ENCODE measurements at regions not wholly inside any gene's neighbourhood (a gene's known extent, or its start where the extent isn't known, plus 50 kb on each side); places are given as distances from the start of the nearest gene placed in this dataset.

- Histone ChIP-seq H2BK15ac (ENCODE audit: low read length) (no peak overlapping the region), H4K8ac (ENCODE audit: extremely low read depth, insufficient read depth, low read length) (no peak overlapping the region), H4K20me1 (replicated peaks in 1 of 2; ENCODE audit: control insufficient read depth in 1 of 2, insufficient read depth in 2 of 2, low read length in 2 of 2) (no peaks in the 10 kb centered on the region), H3K27me3 (replicated peaks in 1 of 4; ENCODE audit: control insufficient read depth in 3 of 4, extremely low read depth in 1 of 4, insufficient read depth in 3 of 4, low read length in 3 of 4) (no peaks in the 10 kb centered on the region), H4K91ac (replicated peaks; ENCODE audit: insufficient read length, low read length) (no peak overlapping the region), H3K4me2 (ENCODE audit: insufficient read depth in 1 of 2, low read depth in 2 of 2, low read length in 2 of 2) (no peak overlapping the region), H3K27ac (ENCODE audit: low read depth, low read length) (no peak overlapping the region), H3K79me1 (ENCODE audit: low read depth, low read length) (no peaks in the 10 kb centered on the region), H2BK120ac (replicated peaks; ENCODE audit: low read depth, low read length) (no peak overlapping the region), H3K4me1 (replicated peaks in 1 of 4; ENCODE audit: control insufficient read depth in 3 of 4, insufficient read depth in 4 of 4, low read length in 3 of 4) (no peaks in the 10 kb centered on the region), H2AK5ac (ENCODE audit: low read depth, low read length) (no peak overlapping the region), H2BK12ac (ENCODE audit: low read depth, low read length) (no peak overlapping the region), H3K9me3 (ENCODE audit: insufficient read depth in 2 of 2, low read depth in 1 of 2, low read length in 1 of 2) (no peaks in the 10 kb centered on the region), H4K5ac (ENCODE audit: insufficient read length, low read depth, low read length) (no peak overlapping the region), H3K9ac (replicated peaks in 1 of 4; ENCODE audit: extremely low read depth in 1 of 4, low read depth in 3 of 4, low read length in 3 of 4) (no peak overlapping the region), H3K4ac (replicated peaks; ENCODE audit: insufficient read length, low read depth, low read length) (no peak overlapping the region), H2AFZ (ENCODE audit: low read length) (no peak overlapping the region), H3K23ac (ENCODE audit: insufficient read length) (no peak overlapping the region), H3K4me3 (ENCODE audit: extremely low read depth in 1 of 4, insufficient read depth in 2 of 4, low read depth in 3 of 4, low read length in 4 of 4) (no peak overlapping the region), H3K56ac (replicated peaks; ENCODE audit: insufficient read length, low read depth, low read length) (no peak overlapping the region), H3K23me2 (ENCODE audit: low read depth, low read length) (no peaks in the 10 kb centered on the region), H2BK20ac (ENCODE audit: low read length) (no peak overlapping the region), H3K79me2 (ENCODE audit: control insufficient read depth in 1 of 2, insufficient read depth in 2 of 2, low read length in 2 of 2) (no peaks in the 10 kb centered on the region), H3K18ac (ENCODE audit: extremely low read depth, low read length) (no peak overlapping the region), H3K14ac (ENCODE audit: insufficient read length) (no peak overlapping the region), H2BK5ac (ENCODE audit: low read depth, low read length) (no peak overlapping the region), H3K36me3 (ENCODE audit: control insufficient read depth in 2 of 4, insufficient read depth in 4 of 4, low read length in 3 of 4) (no peaks in the 10 kb centered on the region)
- ChIA-PET CTCF (ENCODE audit: partially characterized antibody) (interaction anchor here (1.5 kb wide), 1 partner anchor 50 kb away, joined by 3 read pairs; no protein-coding TSS in a partner anchor), POLR2A (ENCODE audit: partially characterized antibody) (no interaction called here)
- DNase-seq (ENCODE audit: low read depth in 1 of 2, low spot score in 2 of 2) (no peak), FAIRE-seq (no peak)
- TF ChIP-seq SP2 (IDR thresholded peaks at IDR 0.05; ENCODE audit: low read length), result no peak
- no peak for TF ChIP-seq POLR2A (IDR thresholded peaks at IDR 0.05; ENCODE audit: control extremely low read depth in 1 of 2, low read depth in 2 of 2, low read length in 2 of 2)
- TF ChIP-seq BCL11A (IDR thresholded peaks at IDR 0.05; ENCODE audit: low read depth in 2 of 2, low read length in 2 of 2), result no peak
- no peak for TF ChIP-seq SIN3A (conservative IDR thresholded peaks at IDR 0.05 in 1 of 2, IDR thresholded peaks at IDR 0.05 in 1 of 2; ENCODE audit: low read depth in 1 of 2, low read length in 2 of 2)
- no peak for TF ChIP-seq SP4 (IDR thresholded peaks at IDR 0.05; ENCODE audit: low read length)
- TF ChIP-seq CTBP2 (IDR thresholded peaks at IDR 0.05; ENCODE audit: borderline replicate concordance, insufficient read depth, insufficient read length, low read length), result no peak
- TF ChIP-seq RBBP5 (IDR thresholded peaks at IDR 0.05; ENCODE audit: borderline replicate concordance, low read depth, low read length), result no peak
- TF ChIP-seq RNF2 (IDR thresholded peaks at IDR 0.05; ENCODE audit: borderline replicate concordance, low read depth, low read length, missing control alignments, poor library complexity, severe bottlenecking), result no peak
- TF ChIP-seq USF2 (IDR thresholded peaks at IDR 0.05; ENCODE audit: low read length), result no peak
- no peak for TF ChIP-seq KDM1A (IDR thresholded peaks at IDR 0.05; ENCODE audit: borderline replicate concordance, low read length)
- no peak for TF ChIP-seq TCF12 (IDR thresholded peaks at IDR 0.05; ENCODE audit: low read depth, low read length)
- no peak for TF ChIP-seq YY1 (IDR thresholded peaks at IDR 0.05; ENCODE audit: low read depth, low read length)
- TF ChIP-seq MAFK (IDR thresholded peaks at IDR 0.05; ENCODE audit: low read depth, low read length), result no peak
- no peak for TF ChIP-seq GTF2F1 (IDR thresholded peaks at IDR 0.05; ENCODE audit: borderline replicate concordance, low read depth, low read length)
- TF ChIP-seq BACH1 (IDR thresholded peaks at IDR 0.05; ENCODE audit: low read length), result no peak
These were observed 380.7 kb upstream of the PMFBP1 start for GRCh38 chr16:72552654-72553053.
